Neural cell (in vitro differentiated cells): ENCODE measurements at regions not wholly inside any gene's neighbourhood (a gene's known extent, or its start where the extent isn't known, plus 50 kb on each side); places are given as distances from the start of the nearest gene placed in this dataset.
"Not testable (repeated sequence)": the region's sequence is repeated elsewhere in the genome, so short reads cannot be mapped to it uniquely, and the experiment has no call there.

Experiments
- H2AFZ ChIP-seq: fragments of 200-600, 300-800 bp; sonication (generic), shearing (Covaris generic); 2 replicates; pipeline ENCODE4 v1.6.0; 2014; ENCODE audit warnings: low read depth, mild to moderate bottlenecking, antibody characterized with exemption, low read length, moderate library complexity
- H3F3A ChIP-seq: fragments of 200-600 bp; shearing (Covaris generic); 2 replicates; pipeline ENCODE4 v1.6.1; 2016; ENCODE audit warnings: mild to moderate bottlenecking, moderate library complexity, mixed read lengths, antibody characterized with exemption, low read length; ENCODE audit not compliant: insufficient read depth, poor library complexity, severe bottlenecking
- H3K27ac ChIP-seq: fragments of 200-600, 300-800 bp; sonication (generic), shearing (Covaris generic); 2 replicates; pipeline ENCODE4 v1.5.1; 2014; ENCODE audit warnings: mild to moderate bottlenecking, low read length, moderate library complexity
- H3K27me3 ChIP-seq: fragments of 300-800, 200-600 bp; sonication (generic), shearing (Covaris generic); 2 replicates; pipeline ENCODE4 v1.6.0; 2014; ENCODE audit warnings: mild to moderate bottlenecking, low read depth, low read length, moderate library complexity; ENCODE audit not compliant: insufficient read depth
- H3K36me3 ChIP-seq: fragments of 300-800, 200-600 bp; sonication (generic), shearing (Covaris generic); 2 replicates; pipeline ENCODE4 v1.5.1; 2014; ENCODE audit warnings: mild to moderate bottlenecking, antibody characterized with exemption, low read length, moderate library complexity; ENCODE audit not compliant: insufficient read depth
- H3K4me2 ChIP-seq: fragments of 300-800, 200-600 bp; sonication (generic), shearing (Covaris generic); 2 replicates; pipeline ENCODE4 v1.6.0; 2014; ENCODE audit warnings: mild to moderate bottlenecking, low read length
- H3K4me3 ChIP-seq: fragments of 300-800, 200-600 bp; sonication (generic), shearing (Covaris generic); 2 replicates; pipeline ENCODE4 v1.5.1; 2014; ENCODE audit warnings: mild to moderate bottlenecking, low read length, moderate library complexity
- H3K79me2 ChIP-seq: fragments of 200-600 bp; shearing (Covaris generic); replicated peaks from 2 replicates; pipeline ENCODE4 v1.6.0; 2014; ENCODE audit warnings: mild to moderate bottlenecking, low read length, moderate library complexity; ENCODE audit not compliant: insufficient read depth
- H3K9ac ChIP-seq: fragments of 300-800, 200-600 bp; sonication (generic), shearing (Covaris generic); 2 replicates; pipeline ENCODE4 v1.6.1; 2016; ENCODE audit warnings: mild to moderate bottlenecking, low read length, mixed read lengths
- H3K9me2 ChIP-seq: fragments of 200-600 bp; shearing (Covaris generic); 2 replicates; pipeline ENCODE4 v1.6.1; 2016; ENCODE audit warnings: mild to moderate bottlenecking, low read length, mixed read lengths; ENCODE audit not compliant: insufficient read depth
- H3K9me3 ChIP-seq: fragments of 200-600, 300-800 bp; sonication (generic), shearing (Covaris generic); 2 replicates; pipeline ENCODE4 v1.6.1; 2016; ENCODE audit warnings: mild to moderate bottlenecking, mixed run types, low read length, moderate library complexity, mixed read lengths
- H4K20me1 ChIP-seq: fragments of 200-600 bp; shearing (Covaris generic); 2 replicates; pipeline ENCODE4 v1.6.1; 2016; ENCODE audit warnings: mild to moderate bottlenecking, mixed run types; ENCODE audit not compliant: insufficient read depth
- EP300 ChIP-seq: fragments of 450-650 bp; conservative IDR thresholded peaks from 2 replicates; pipeline ENCODE4 v1.6.1; 2014; ENCODE audit warnings: antibody characterized with exemption, mild to moderate bottlenecking, moderate library complexity; ENCODE audit not compliant: poor library complexity, severe bottlenecking
- EZH2 ChIP-seq: fragments of 200-600, 300-800 bp; shearing (Covaris generic), sonication (generic); IDR thresholded peaks from 2 replicates; pipeline ENCODE4 v1.6.1; 2014; ENCODE audit warnings: antibody characterized with exemption, low read length, borderline replicate concordance, mild to moderate bottlenecking; ENCODE audit not compliant: insufficient read depth, poor library complexity, severe bottlenecking
- MXI1 ChIP-seq: fragments of 450-650 bp; conservative IDR thresholded peaks from 2 replicates; pipeline ENCODE4 v1.6.1; 2014; ENCODE audit warnings: antibody characterized with exemption, mild to moderate bottlenecking; ENCODE audit not compliant: poor library complexity, severe bottlenecking
- POLR2AphosphoS5 ChIP-seq: IDR thresholded peaks from 2 replicates; pipeline ENCODE4 v1.6.1; 2012
- RAD21 ChIP-seq: fragments of 450-650 bp; conservative IDR thresholded peaks from 2 replicates; pipeline ENCODE4 v1.6.1; 2014; ENCODE audit warnings: antibody characterized with exemption, mild to moderate bottlenecking, moderate library complexity
- SMC3 ChIP-seq: fragments of 450-650 bp; conservative IDR thresholded peaks from 2 replicates; pipeline ENCODE4 v1.6.1; 2014; ENCODE audit warnings: antibody characterized with exemption, mild to moderate bottlenecking, moderate library complexity; ENCODE audit not compliant: poor library complexity
- TAF1 ChIP-seq: IDR thresholded peaks from 2 replicates; pipeline ENCODE4 v1.6.1; 2012; ENCODE audit warnings: low read depth
- TF ChIP-seq, protein P1 (sequence below): IDR thresholded peaks from 2 replicates; pipeline ENCODE4 v1.6.1; 2012; ENCODE audit warnings: borderline replicate concordance
- TF ChIP-seq, protein P2 (sequence below): fragments of 450-650 bp; IDR thresholded peaks from 2 replicates; pipeline ENCODE4 v1.5.1; 2014; ENCODE audit warnings: antibody characterized with exemption, mild to moderate bottlenecking, moderate library complexity; ENCODE audit not compliant: poor library complexity, severe bottlenecking

DNA sequence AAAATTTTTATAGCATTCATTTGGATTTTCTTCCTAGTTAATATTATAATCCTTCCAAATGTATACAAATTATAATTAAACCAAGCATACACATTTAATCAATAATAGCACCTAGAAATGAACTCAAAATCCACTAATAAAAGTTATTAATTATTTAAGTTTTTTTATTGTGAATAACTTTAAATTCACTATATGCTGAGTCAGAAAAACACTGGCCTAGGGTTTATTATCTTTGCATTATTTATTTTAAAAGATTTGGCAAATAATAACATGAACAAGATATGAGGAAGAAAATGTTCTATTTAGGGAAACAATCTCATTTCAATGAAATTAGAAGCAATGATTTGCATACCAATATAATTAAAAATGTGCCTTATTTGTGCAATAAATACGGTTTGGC, 951.5 kb downstream of the KCNT2 start:
- H3K27ac ChIP-seq: no peak overlapping the region
- H4K20me1 ChIP-seq: no peaks in the 10 kb centered on the region
- H3K79me2 ChIP-seq: no peaks in the 10 kb centered on the region
- H3K4me3 ChIP-seq: no peak overlapping the region
- H3K9ac ChIP-seq: no peak overlapping the region
- H3K27me3 ChIP-seq: no peaks in the 10 kb centered on the region
- no peaks in the 10 kb centered on the region for H3F3A ChIP-seq
- no peak overlapping the region for H3K4me2 ChIP-seq
- no peak overlapping the region for H2AFZ ChIP-seq
- H3K36me3 ChIP-seq: no peaks in the 10 kb centered on the region
- TF ChIP-seq POLR2AphosphoS5 (no peak), RAD21 (no peak), EP300 (no peak), SMC3 (no peak), MXI1 (no peak), EZH2 (no peak), TAF1 (no peak)
- TF ChIP-seq, protein P1, sequence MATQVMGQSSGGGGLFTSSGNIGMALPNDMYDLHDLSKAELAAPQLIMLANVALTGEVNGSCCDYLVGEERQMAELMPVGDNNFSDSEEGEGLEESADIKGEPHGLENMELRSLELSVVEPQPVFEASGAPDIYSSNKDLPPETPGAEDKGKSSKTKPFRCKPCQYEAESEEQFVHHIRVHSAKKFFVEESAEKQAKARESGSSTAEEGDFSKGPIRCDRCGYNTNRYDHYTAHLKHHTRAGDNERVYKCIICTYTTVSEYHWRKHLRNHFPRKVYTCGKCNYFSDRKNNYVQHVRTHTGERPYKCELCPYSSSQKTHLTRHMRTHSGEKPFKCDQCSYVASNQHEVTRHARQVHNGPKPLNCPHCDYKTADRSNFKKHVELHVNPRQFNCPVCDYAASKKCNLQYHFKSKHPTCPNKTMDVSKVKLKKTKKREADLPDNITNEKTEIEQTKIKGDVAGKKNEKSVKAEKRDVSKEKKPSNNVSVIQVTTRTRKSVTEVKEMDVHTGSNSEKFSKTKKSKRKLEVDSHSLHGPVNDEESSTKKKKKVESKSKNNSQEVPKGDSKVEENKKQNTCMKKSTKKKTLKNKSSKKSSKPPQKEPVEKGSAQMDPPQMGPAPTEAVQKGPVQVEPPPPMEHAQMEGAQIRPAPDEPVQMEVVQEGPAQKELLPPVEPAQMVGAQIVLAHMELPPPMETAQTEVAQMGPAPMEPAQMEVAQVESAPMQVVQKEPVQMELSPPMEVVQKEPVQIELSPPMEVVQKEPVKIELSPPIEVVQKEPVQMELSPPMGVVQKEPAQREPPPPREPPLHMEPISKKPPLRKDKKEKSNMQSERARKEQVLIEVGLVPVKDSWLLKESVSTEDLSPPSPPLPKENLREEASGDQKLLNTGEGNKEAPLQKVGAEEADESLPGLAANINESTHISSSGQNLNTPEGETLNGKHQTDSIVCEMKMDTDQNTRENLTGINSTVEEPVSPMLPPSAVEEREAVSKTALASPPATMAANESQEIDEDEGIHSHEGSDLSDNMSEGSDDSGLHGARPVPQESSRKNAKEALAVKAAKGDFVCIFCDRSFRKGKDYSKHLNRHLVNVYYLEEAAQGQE: no peak
- TF ChIP-seq, protein P2, sequence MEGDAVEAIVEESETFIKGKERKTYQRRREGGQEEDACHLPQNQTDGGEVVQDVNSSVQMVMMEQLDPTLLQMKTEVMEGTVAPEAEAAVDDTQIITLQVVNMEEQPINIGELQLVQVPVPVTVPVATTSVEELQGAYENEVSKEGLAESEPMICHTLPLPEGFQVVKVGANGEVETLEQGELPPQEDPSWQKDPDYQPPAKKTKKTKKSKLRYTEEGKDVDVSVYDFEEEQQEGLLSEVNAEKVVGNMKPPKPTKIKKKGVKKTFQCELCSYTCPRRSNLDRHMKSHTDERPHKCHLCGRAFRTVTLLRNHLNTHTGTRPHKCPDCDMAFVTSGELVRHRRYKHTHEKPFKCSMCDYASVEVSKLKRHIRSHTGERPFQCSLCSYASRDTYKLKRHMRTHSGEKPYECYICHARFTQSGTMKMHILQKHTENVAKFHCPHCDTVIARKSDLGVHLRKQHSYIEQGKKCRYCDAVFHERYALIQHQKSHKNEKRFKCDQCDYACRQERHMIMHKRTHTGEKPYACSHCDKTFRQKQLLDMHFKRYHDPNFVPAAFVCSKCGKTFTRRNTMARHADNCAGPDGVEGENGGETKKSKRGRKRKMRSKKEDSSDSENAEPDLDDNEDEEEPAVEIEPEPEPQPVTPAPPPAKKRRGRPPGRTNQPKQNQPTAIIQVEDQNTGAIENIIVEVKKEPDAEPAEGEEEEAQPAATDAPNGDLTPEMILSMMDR: no peak
- no peaks in the 10 kb centered on the region for H3K9me2 ChIP-seq
- H3K9me3 ChIP-seq: no peaks in the 10 kb centered on the region

DNA sequence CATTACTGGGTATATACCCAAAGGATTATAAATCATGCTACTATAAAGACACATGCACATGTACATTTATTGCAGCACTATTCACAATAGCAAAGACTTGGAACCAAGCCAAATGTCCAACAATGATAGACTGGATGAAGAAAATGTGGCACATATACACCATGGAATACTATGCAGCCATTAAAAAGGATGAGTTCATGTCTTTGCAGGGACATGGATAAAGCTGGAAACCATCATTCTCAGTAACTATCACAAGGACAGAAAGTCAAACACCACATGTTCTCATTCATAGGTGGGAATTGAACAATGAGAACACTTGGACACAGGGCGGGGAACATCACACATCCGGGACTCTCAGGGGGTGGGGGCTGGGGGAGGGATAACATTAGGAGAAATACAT, 959.4 kb downstream of the KCNT2 start:
- H3K4me2 ChIP-seq, H3K9me2 ChIP-seq, H3K79me2 ChIP-seq, H3K36me3 ChIP-seq, H3K4me3 ChIP-seq, H3F3A ChIP-seq, H3K9ac ChIP-seq, H2AFZ ChIP-seq, H3K9me3 ChIP-seq, H3K27ac ChIP-seq, H4K20me1 ChIP-seq, H3K27me3 ChIP-seq: not testable (repeated sequence)

DNA sequence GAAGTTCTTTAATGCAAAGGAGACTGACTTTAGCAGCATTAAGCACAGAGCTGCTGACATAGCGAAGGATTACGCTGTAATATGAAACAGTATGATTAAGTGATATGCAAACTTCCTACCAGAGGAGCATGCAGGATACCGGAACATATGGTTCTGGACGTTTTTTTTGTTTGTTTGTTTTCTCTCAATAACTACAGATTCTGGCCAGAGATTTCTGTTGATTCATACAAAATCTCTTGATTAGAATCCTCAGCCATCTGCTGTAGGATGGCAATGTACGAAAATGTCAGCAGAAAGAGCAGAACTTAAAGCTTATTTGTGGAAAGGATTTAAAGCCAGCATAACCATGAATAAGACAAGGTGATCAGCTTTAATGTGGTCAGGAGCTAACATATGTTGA, 970.7 kb downstream of the KCNT2 start:
- Histone ChIP-seq H3K9me3 (no peaks in the 10 kb centered on the region), H3K4me2 (no peak overlapping the region), H2AFZ (no peak overlapping the region)

More for the DNA sequence above, 970.7 kb downstream of the KCNT2 start:
- Histone ChIP-seq H3F3A (no peaks in the 10 kb centered on the region), H3K79me2 (no peaks in the 10 kb centered on the region), H3K9me2 (no peaks in the 10 kb centered on the region), H3K27ac (no peak overlapping the region), H3K4me3 (no peak overlapping the region), H3K36me3 (no peaks in the 10 kb centered on the region), H4K20me1 (no peaks in the 10 kb centered on the region), H3K27me3 (no peaks in the 10 kb centered on the region), H3K9ac (no peak overlapping the region)
- TF ChIP-seq, protein P2: no peak
- TF ChIP-seq POLR2AphosphoS5 (no peak), EP300 (no peak), RAD21 (no peak), MXI1 (no peak), EZH2 (no peak), TAF1 (no peak), SMC3 (no peak)
- TF ChIP-seq, protein P1: no peak
